OCI-LY3 (cell line): ENCODE measurements at regions not wholly inside any gene's neighbourhood (a gene's known extent, or its start where the extent isn't known, plus 50 kb on each side); places are given as distances from the start of the nearest gene placed in this dataset.

Experiments
- EZH2phosphoT487 ChIP-seq: fragments of 200-600 bp; shearing (Covaris generic); IDR thresholded peaks from 2 replicates; pipeline ENCODE4 v1.6.1; 2018; ENCODE audit warnings: antibody characterized with exemption, mixed run types, low read depth
- TF ChIP-seq, protein P1 (sequence below): fragments of 200-600, 300-600 bp; sonication (generic); IDR thresholded peaks from 2 replicates; pipeline ENCODE4 v1.5.1; 2014; ENCODE audit warnings: antibody characterized with exemption, low read length, low read depth

DNA sequence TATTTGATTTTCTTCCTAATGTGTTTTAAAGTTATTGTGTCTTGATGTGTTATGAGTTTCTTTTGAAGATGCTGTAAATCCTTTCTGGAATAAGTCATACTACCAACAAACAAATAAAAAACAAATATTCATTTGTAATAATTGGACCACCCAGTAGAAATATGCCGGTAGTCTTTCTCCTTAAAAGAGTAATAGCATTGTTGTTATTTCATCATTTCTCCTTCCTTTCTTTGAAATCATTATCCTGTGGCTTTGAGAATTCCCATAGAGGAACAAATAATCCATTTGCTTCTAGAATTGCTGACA, 169.4 kb downstream of the NNT start:
- TF ChIP-seq, protein P1, sequence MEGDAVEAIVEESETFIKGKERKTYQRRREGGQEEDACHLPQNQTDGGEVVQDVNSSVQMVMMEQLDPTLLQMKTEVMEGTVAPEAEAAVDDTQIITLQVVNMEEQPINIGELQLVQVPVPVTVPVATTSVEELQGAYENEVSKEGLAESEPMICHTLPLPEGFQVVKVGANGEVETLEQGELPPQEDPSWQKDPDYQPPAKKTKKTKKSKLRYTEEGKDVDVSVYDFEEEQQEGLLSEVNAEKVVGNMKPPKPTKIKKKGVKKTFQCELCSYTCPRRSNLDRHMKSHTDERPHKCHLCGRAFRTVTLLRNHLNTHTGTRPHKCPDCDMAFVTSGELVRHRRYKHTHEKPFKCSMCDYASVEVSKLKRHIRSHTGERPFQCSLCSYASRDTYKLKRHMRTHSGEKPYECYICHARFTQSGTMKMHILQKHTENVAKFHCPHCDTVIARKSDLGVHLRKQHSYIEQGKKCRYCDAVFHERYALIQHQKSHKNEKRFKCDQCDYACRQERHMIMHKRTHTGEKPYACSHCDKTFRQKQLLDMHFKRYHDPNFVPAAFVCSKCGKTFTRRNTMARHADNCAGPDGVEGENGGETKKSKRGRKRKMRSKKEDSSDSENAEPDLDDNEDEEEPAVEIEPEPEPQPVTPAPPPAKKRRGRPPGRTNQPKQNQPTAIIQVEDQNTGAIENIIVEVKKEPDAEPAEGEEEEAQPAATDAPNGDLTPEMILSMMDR, result no peak
- no peak for TF ChIP-seq EZH2phosphoT487
